ENCODE measurements at regions not wholly inside any gene's neighbourhood (a gene's known extent, or its start where the extent isn't known, plus 50 kb on each side); places are given as distances from the start of the nearest gene placed in this dataset.

- no peak for TF ChIP-seq CTCF (IDR thresholded peaks at IDR 0.05)
- no peak for TF ChIP-seq POLR2A (IDR thresholded peaks at IDR 0.05)
These were observed 73.1 kb downstream of the OR2B2 start for GRCh38 chr6:27838945-27839625.

Measured in esophagus squamous epithelium (tissue), 4 donors.